PC-3 (cell line): ENCODE measurements at regions not wholly inside any gene's neighbourhood (a gene's known extent, or its start where the extent isn't known, plus 50 kb on each side); places are given as distances from the start of the nearest gene placed in this dataset.

Experiments
- ATAC-seq: fragments of 200-7000 bp; cut with Tn5 transposase; 2 replicates; pipeline ENCODE4 v1.9.1; 2020; ENCODE audit warnings: mild to moderate bottlenecking, moderate library complexity
- BruUV-seq: library from RNA; stranded (reverse); fragments of 400-500 nt; replicated peaks from 2 replicates; lab custom pipeline; 2021; lab: Mats Ljungman, UMichigan
- CTCF ChIA-PET: fragments of 300-600 bp; sonication (Branson Sonifier 250); formaldehyde crosslinking; loops from one replicate; lab custom pipeline; 2022; ENCODE audit warnings: antibody characterized with exemption; lab: Charles Lee
- POLR2A ChIA-PET: fragments of 300-600 bp; sonication (Branson Sonifier 250); formaldehyde crosslinking; loops from one replicate; lab custom pipeline; 2022; ENCODE audit warnings: antibody characterized with exemption; ENCODE audit not compliant: unreplicated experiment; lab: Charles Lee
- DNase-seq: peaks from one replicate; pipeline ENCODE4 v3.0.0-alpha.2; 2015
- H2AFZ ChIP-seq: fragments of 300-600 bp; sonication (generic); 2 replicates; pipeline ENCODE4 v1.6.0; 2016; ENCODE audit warnings: antibody characterized with exemption, low read length
- H3F3A ChIP-seq: fragments of 300-600 bp; sonication (generic); one replicate; pipeline ENCODE4 v1.6.0; 2017; ENCODE audit warnings: antibody characterized with exemption, low read length, control low read depth, mild to moderate bottlenecking; ENCODE audit not compliant: unreplicated experiment
- H3K27ac ChIP-seq: fragments of 300-600 bp; sonication (generic); 2 replicates; pipeline ENCODE4 v1.5.1; 2016; ENCODE audit warnings: mild to moderate bottlenecking, low read length
- H3K27me3 ChIP-seq: fragments of 300-600 bp; sonication (generic); 2 replicates; pipeline ENCODE4 v1.6.1; 2016; ENCODE audit warnings: low read length, mixed read lengths
- H3K36me3 ChIP-seq: fragments of 300-600 bp; sonication (generic); 2 replicates; pipeline ENCODE4 v1.6.1; 2016; ENCODE audit warnings: low read depth, mixed run types, low read length, mixed read lengths
- H3K4me1 ChIP-seq: fragments of 300-600 bp; sonication (generic); 2 replicates; pipeline ENCODE4 v1.5.1; 2016; ENCODE audit warnings: low read length; ENCODE audit not compliant: insufficient read depth
- H3K4me2 ChIP-seq: fragments of 300-600 bp; sonication (generic); 2 replicates; pipeline ENCODE4 v1.6.0; 2016; ENCODE audit warnings: low read length
- H3K4me3 ChIP-seq: fragments of 300-600 bp; sonication (generic); 2 replicates; pipeline ENCODE4 v1.5.1; 2016; ENCODE audit warnings: mild to moderate bottlenecking, low read length, mixed read lengths
- H3K79me2 ChIP-seq: fragments of 300-600 bp; sonication (generic); 2 replicates; pipeline ENCODE4 v1.6.1; 2017; ENCODE audit warnings: low read length, mixed read lengths
- H3K9ac ChIP-seq: fragments of 300-600 bp; sonication (generic); 2 replicates; pipeline ENCODE4 v1.6.0; 2016; ENCODE audit warnings: mild to moderate bottlenecking, low read length
- H3K9me2 ChIP-seq: fragments of 300-600 bp; sonication (generic); replicated peaks from 2 replicates; pipeline ENCODE4 v1.6.1; 2016; ENCODE audit warnings: mixed run types, low read length, mixed read lengths
- H3K9me3 ChIP-seq: fragments of 300-600 bp; sonication (generic); 2 replicates; pipeline ENCODE4 v1.6.1; 2016; ENCODE audit warnings: low read length, mixed read lengths
- H4K20me1 ChIP-seq: fragments of 300-600 bp; sonication (generic); 2 replicates; pipeline ENCODE4 v1.6.1; 2016; ENCODE audit warnings: low read length, mixed read lengths
- CTCF ChIP-seq: fragments of 300-600 bp; sonication (generic); conservative IDR thresholded peaks from 2 replicates; pipeline ENCODE4 v1.5.1; 2017; ENCODE audit warnings: antibody characterized with exemption, low read depth, mild to moderate bottlenecking, low read length
- EZH2 ChIP-seq: fragments of 300-600 bp; sonication (generic); IDR thresholded peaks from one replicate; pipeline ENCODE4 v1.6.1; 2017; ENCODE audit warnings: antibody characterized with exemption, mild to moderate bottlenecking, low read length; ENCODE audit not compliant: unreplicated experiment
- EZH2phosphoT487 ChIP-seq: fragments of 300-600 bp; sonication (generic); IDR thresholded peaks from 2 replicates; pipeline ENCODE4 v1.6.1; 2018; ENCODE audit warnings: mild to moderate bottlenecking, antibody characterized with exemption, low read length, borderline replicate concordance
- intact Hi-C: fragments of 100-400 bp; cut with micrococcal nuclease; formaldehyde crosslinking; loops from 2 replicates; pipeline ENCODE4 v1.9.0; 2023

- ChIA-PET CTCF (no interaction called here), POLR2A (no interaction called here)
- intact Hi-C loops = no loop called here
- Histone ChIP-seq H3F3A (no peaks in the 10 kb centered on the region), H3K4me3 (no peak overlapping the region), H3K27me3 (no peaks in the 10 kb centered on the region), H3K9me3 (no peaks in the 10 kb centered on the region), H3K4me1 (peaks cover 17% of the 10 kb centered on the region), H3K4me2 (no peak overlapping the region), H3K9ac (no peak overlapping the region), H4K20me1 (no peaks in the 10 kb centered on the region), H3K27ac (no peak overlapping the region), H3K9me2 (no peaks in the 10 kb centered on the region), H3K36me3 (no peaks in the 10 kb centered on the region), H3K79me2 (no peaks in the 10 kb centered on the region), H2AFZ (no peak overlapping the region)
- no peak for TF ChIP-seq EZH2phosphoT487
- TF ChIP-seq CTCF = no peak
- no peak for TF ChIP-seq EZH2
- DNase-seq (no peak), ATAC-seq (no peak)
- no TSS peak for BruUV-seq
Measured at GRCh38 chr4:186840771-186841301, 117.2 kb upstream of the FAT1 start.

GRCh38 chr4:186844059-186844681 lies 120.5 kb upstream of the FAT1 start:
- Histone ChIP-seq H2AFZ (peak overlapping the region; percentile 85), H3K4me2 (peak overlapping the region; percentile 65), H3K4me3 (peak overlapping the region; percentile 46; the same call in 1 of the 2 replicates), H3K9me3 (no peaks in the 10 kb centered on the region), H3K27ac (no peak overlapping the region), H3K9ac (no peak overlapping the region), H3K27me3 (no peaks in the 10 kb centered on the region), H3K4me1 (peaks cover 17% of the 10 kb centered on the region), H3K9me2 (no peaks in the 10 kb centered on the region), H3K79me2 (no peaks in the 10 kb centered on the region), H3F3A (no peaks in the 10 kb centered on the region), H4K20me1 (no peaks in the 10 kb centered on the region), H3K36me3 (no peaks in the 10 kb centered on the region)
- ChIA-PET CTCF (no interaction called here), POLR2A (no interaction called here)
- TF ChIP-seq EZH2phosphoT487 (no peak), CTCF (no peak), EZH2 (no peak)
- DNase-seq (no peak), ATAC-seq (peak; percentile 66)
- BruUV-seq = no TSS peak
- intact Hi-C loops = no loop called here

GRCh38 chr4:186845137-186845842 lies 121.6 kb upstream of the FAT1 start:
- H3K4me1 ChIP-seq = peaks cover 17% of the 10 kb centered on the region
- H2AFZ ChIP-seq = no peak overlapping the region
- peak; percentile 84 for ATAC-seq
- intact Hi-C loops = no loop called here
- TF ChIP-seq EZH2 (no peak), CTCF (no peak), EZH2phosphoT487 (no peak)
- H3K4me2 ChIP-seq = peak overlapping the region; percentile 65; the same call in 1 of the 2 replicates
- no peaks in the 10 kb centered on the region for H4K20me1 ChIP-seq
- BruUV-seq = no TSS peak
- no peaks in the 10 kb centered on the region for H3F3A ChIP-seq
- H3K4me3 ChIP-seq = no peak overlapping the region
- H3K9ac ChIP-seq = no peak overlapping the region
- H3K27ac ChIP-seq = no peak overlapping the region
- ChIA-PET CTCF (no interaction called here), POLR2A (no interaction called here)
- no peaks in the 10 kb centered on the region for H3K36me3 ChIP-seq
- no peaks in the 10 kb centered on the region for H3K9me2 ChIP-seq
- no peaks in the 10 kb centered on the region for H3K9me3 ChIP-seq
- no peaks in the 10 kb centered on the region for H3K79me2 ChIP-seq
- DNase-seq = peak; percentile 35
- H3K27me3 ChIP-seq = no peaks in the 10 kb centered on the region
